HG02938 (cell line): ENCODE measurements at regions not wholly inside any gene's neighbourhood (a gene's known extent, or its start where the extent isn't known, plus 50 kb on each side); places are given as distances from the start of the nearest gene placed in this dataset.

Experiments used
- ATAC-seq: cut with Tn5 transposase; IDR thresholded peaks from one replicate; pipeline ENCODE4 v1.9.1; 2021; ENCODE audit warnings: mild to moderate bottlenecking, moderate library complexity; ENCODE audit not compliant: unreplicated experiment

DNA sequence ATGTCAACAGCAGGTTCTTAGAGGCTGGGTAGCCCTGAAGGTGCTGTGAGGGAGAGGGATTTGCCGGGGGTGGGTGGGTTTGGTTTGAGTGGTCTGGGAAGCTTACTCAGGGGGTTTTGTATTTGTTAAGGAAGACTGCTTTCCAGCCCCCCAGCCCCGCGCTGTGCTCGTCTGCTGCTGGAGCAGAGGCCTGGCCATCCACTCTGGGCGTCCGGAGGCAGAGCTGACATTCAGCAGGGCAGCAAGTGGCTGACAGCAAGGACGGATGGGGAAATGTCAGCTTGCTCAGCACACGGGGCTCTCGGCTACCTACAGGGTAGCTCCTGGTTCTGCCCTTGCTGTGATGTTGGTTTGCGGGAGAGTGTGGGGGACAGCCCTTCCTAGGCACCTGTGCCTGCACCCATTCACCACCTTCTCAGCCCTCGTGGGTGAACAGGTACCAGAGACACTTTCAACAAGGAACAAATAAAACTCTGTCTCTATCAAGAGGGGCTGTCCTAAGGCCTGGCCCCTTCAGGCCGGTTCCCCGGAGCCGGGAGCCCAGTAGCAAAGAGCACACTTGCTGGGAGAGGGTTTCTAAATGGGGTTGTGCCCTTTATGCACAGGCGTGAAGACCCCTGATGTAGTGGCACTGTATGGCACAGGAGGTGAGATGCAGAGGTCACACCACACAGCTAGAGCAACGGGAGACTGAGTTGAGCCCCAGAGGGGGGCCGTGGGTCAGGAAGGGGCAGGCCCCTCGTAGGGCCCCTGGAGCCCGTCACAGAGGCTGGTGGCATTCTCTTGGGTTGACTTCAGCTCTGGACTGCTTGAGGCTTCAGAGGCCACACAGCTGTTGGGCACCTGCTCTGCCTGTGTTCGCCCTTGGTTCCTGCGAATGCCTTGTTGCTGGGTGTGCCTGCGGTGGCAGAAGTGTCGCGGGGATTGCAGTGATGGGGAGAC, 72.2 kb upstream of the SHH start:
- no peak for ATAC-seq

- no peak for ATAC-seq
Observed at GRCh38 chr7:155883491-155884224, 71.4 kb upstream of the SHH start.

GRCh38 chr7:155882596-155882995, 70.3 kb upstream of the SHH start:
- no peak for ATAC-seq

DNA sequence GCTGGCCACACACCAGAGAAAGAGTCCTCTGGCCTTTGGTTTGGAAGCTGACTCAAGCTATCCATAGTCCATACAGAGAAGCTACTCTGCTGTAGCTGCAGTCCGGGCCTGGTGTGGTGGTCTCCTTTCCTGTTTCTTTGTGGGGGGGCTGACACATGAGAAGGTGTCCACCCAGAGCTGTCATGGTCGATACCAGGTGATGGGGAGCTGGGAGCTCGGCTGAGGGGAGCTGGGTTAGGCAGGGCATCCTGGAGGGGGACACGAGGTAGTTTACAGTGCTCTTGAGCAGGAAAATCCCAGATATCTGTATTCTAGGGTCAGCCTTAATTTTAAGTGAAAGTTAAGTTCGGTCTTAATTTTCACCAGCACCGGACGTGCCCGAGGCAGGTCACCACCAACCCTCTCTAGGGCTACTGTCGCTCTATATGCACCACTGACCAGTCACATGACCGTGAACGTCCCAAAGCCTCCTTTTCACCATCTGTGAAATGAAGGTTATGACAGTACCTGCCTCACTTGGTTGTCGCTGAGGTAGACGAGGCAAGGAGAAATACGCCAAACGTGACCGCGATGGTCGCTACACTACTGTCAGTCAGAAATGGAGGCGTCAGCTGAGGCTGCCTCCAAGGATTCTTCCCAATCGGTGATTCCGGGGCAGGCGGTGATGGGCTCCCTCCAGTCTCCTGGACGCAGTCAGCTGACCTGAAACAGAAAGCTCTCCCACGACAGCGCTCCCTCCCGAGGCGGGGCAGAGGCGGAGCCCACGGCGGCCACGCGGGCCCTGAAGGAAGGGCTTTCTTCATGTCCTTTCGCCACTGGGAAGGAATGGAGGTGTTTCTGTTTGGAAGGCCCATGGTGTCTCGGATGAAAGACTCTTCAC, 69.4 kb upstream of the SHH start:
- ATAC-seq = no peak

- ATAC-seq = no peak
Observed at GRCh38 chr7:155880721-155881120, 68.5 kb upstream of the SHH start.

GRCh38 chr7:155879592-155879991, 67.3 kb upstream of the SHH start:
- ATAC-seq = no peak

DNA sequence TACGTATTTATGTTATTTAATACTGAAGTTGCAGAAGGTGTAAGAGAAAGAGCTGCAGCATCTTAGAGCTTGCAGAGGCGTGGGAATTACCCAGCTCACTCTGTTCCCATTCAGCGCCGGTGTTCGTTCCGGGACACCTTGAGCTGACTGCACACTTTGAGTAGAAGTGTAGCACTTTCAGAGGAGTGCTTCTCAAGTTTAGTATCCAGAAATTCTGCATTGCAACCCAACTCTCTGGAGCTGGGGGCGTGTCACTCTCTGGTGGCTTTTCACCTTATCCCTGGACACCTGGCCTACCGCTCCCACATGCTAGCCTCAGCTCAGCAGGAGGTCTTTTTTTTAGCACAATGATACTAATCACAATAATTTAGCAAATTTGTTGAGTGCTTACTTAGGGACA, 66.4 kb upstream of the SHH start:
- no peak for ATAC-seq

DNA sequence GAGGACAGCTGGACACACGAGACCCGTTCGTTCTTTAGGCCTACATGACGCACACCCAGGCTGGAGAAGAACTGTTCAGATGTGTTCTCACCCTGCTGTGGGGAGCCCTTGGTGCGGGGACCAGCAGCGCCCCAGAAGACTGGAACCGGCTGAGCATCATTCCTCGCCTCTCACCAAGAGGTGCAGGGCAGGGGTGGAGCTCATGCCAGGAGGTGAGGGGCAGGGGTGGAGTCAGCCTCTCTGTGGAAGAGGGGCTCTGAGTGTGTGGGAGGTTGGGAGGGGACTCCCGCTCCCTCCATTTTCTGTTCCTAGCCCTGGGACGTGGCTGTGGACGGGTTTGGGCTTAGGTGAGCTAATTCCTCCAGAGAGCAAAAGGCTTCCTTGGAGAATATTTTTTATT, 66.0 kb upstream of the SHH start:
- no peak for ATAC-seq

DNA sequence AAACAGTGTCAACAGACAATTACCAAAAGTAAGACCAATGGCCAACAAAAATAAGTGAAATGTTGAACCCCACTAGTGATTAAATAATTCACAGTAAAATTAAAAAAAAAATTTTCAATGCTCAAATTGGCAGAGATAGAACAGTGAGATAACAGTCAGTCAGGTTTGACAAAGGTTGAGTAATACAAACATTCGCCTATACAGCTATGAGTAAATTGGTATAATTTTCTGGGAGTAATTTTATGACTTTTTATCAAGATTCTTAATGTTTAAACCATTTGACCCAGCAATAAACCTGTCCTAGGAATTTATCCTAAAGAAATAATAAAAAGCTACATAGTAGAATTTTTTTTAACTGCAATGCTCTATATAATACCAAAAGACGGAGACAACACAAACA, 64.9 kb upstream of the SHH start:
- no peak for ATAC-seq

GRCh38 chr7:155874411-155874810, 62.1 kb upstream of the SHH start:
- no peak for ATAC-seq

- no peak for ATAC-seq
Observed at GRCh38 chr7:155874010-155874409, 61.7 kb upstream of the SHH start.

- ATAC-seq = no peak
Observed at GRCh38 chr7:155872678-155873369, 60.6 kb upstream of the SHH start.

GRCh38 chr7:155871211-155871610, 58.9 kb upstream of the SHH start:
- no peak for ATAC-seq

GRCh38 chr7:155870334-155871180, 58.3 kb upstream of the SHH start:
- ATAC-seq = no peak

- no peak for ATAC-seq
Observed at GRCh38 chr7:155869784-155870076, 57.5 kb upstream of the SHH start.

GRCh38 chr7:155868955-155869783, 56.9 kb upstream of the SHH start:
- ATAC-seq = no peak

- no peak for ATAC-seq
Observed at GRCh38 chr7:155867734-155868400, 55.6 kb upstream of the SHH start.

- no peak for ATAC-seq
Observed at GRCh38 chr7:155867280-155867679, 55.0 kb upstream of the SHH start.
